A549 (cell line): ENCODE measurements at regions not wholly inside any gene's neighbourhood (a gene's known extent, or its start where the extent isn't known, plus 50 kb on each side); places are given as distances from the start of the nearest gene placed in this dataset.

ENCODE experiments used
- CEBPB ChIP-seq, 2 experiments: fragments of >200 bp in 1 of 2; sonication (Bioruptor Twin) in 1 of 2; formaldehyde crosslinking in 1 of 2; IDR thresholded peaks; 2 replicates each; pipeline ENCODE4 v1.6.1; 2012 to 2016
- CTCF ChIP-seq: fragments of >200 bp; sonication (Bioruptor Twin); formaldehyde crosslinking; IDR thresholded peaks from 3 replicates; pipeline ENCODE4 v1.5.1; 2016
- EHMT2 ChIP-seq: fragments of 200-600 bp; sonication (generic); IDR thresholded peaks from 2 replicates; pipeline ENCODE4 v1.6.1; 2016; ENCODE audit warnings: antibody characterized with exemption, low read depth, mild to moderate bottlenecking, moderate library complexity
- ESRRA ChIP-seq: fragments of 150-350 bp; IDR thresholded peaks from 2 replicates; pipeline ENCODE4 v1.6.1; 2014; ENCODE audit warnings: mild to moderate bottlenecking, low read length, borderline replicate concordance
- JUN ChIP-seq, 2 experiments: fragments of >200 bp; sonication (Bioruptor Twin); formaldehyde crosslinking; IDR thresholded peaks; 2 replicates in 1 of 2; 3 replicates in 1 of 2; pipeline ENCODE4 v1.6.1; 2016 to 2017
- POLR2A ChIP-seq: IDR thresholded peaks from 2 replicates; pipeline ENCODE4 v1.6.1; 2012; ENCODE audit warnings: mild to moderate bottlenecking, low read length
- POLR2AphosphoS2 ChIP-seq: conservative IDR thresholded peaks from 2 replicates; pipeline ENCODE4 v1.6.1; 2012; ENCODE audit warnings: low read length, improper control_type of control experiment, inconsistent platforms
- RAD21 ChIP-seq, 2 experiments: fragments of >200 bp in 1 of 2; sonication (Bioruptor Twin) in 1 of 2; formaldehyde crosslinking in 1 of 2; IDR thresholded peaks in 1 of 2; conservative IDR thresholded peaks in 1 of 2; 2 replicates in 1 of 2; 3 replicates in 1 of 2; pipeline ENCODE4 v1.6.1; 2012 to 2018; ENCODE audit warnings: inconsistent platforms in 1 of 2
- RFX5 ChIP-seq: fragments of 450-650 bp; IDR thresholded peaks from 2 replicates; pipeline ENCODE4 v1.7.1; 2014; ENCODE audit warnings: antibody characterized with exemption, mild to moderate bottlenecking, moderate library complexity
- TP53 ChIP-seq: fragments of 250-450 bp; sonication (Bioruptor Pico); IDR thresholded peaks from 2 replicates; pipeline ENCODE4 v1.5.0; 2021; ENCODE audit warnings: mild to moderate bottlenecking, moderate library complexity
- USF2 ChIP-seq: fragments of 450-650 bp; IDR thresholded peaks from 2 replicates; pipeline ENCODE4 v1.6.1; 2014; ENCODE audit warnings: antibody characterized with exemption
- TF ChIP-seq, protein P1 (sequence below): fragments of 200-600 bp; sonication (generic); IDR thresholded peaks from 2 replicates; pipeline ENCODE4 v1.6.1; 2016; ENCODE audit warnings: antibody characterized with exemption, mild to moderate bottlenecking, moderate library complexity

GRCh38 chr2:38214209-38214717 is 138.3 kb upstream of the CYP1B1 start:
- no peak for TF ChIP-seq ESRRA
- no peak for TF ChIP-seq CTCF
- no peak for TF ChIP-seq POLR2A
- TF ChIP-seq TP53 (CRISPR knock-in tag) = no peak
- TF ChIP-seq CEBPB (IDR thresholded peaks at IDR 0.05) = no peak
- TF ChIP-seq, protein P1, sequence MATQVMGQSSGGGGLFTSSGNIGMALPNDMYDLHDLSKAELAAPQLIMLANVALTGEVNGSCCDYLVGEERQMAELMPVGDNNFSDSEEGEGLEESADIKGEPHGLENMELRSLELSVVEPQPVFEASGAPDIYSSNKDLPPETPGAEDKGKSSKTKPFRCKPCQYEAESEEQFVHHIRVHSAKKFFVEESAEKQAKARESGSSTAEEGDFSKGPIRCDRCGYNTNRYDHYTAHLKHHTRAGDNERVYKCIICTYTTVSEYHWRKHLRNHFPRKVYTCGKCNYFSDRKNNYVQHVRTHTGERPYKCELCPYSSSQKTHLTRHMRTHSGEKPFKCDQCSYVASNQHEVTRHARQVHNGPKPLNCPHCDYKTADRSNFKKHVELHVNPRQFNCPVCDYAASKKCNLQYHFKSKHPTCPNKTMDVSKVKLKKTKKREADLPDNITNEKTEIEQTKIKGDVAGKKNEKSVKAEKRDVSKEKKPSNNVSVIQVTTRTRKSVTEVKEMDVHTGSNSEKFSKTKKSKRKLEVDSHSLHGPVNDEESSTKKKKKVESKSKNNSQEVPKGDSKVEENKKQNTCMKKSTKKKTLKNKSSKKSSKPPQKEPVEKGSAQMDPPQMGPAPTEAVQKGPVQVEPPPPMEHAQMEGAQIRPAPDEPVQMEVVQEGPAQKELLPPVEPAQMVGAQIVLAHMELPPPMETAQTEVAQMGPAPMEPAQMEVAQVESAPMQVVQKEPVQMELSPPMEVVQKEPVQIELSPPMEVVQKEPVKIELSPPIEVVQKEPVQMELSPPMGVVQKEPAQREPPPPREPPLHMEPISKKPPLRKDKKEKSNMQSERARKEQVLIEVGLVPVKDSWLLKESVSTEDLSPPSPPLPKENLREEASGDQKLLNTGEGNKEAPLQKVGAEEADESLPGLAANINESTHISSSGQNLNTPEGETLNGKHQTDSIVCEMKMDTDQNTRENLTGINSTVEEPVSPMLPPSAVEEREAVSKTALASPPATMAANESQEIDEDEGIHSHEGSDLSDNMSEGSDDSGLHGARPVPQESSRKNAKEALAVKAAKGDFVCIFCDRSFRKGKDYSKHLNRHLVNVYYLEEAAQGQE = no peak
- TF ChIP-seq RFX5 = no peak
- TF ChIP-seq RAD21 (conservative IDR thresholded peaks at IDR 0.05 in 1 of 2, IDR thresholded peaks at IDR 0.05 in 1 of 2) = no peak
- no peak for TF ChIP-seq JUN (IDR thresholded peaks at IDR 0.05)
- no peak for TF ChIP-seq USF2
- no peak for TF ChIP-seq EHMT2
- no peak for TF ChIP-seq POLR2AphosphoS2
